PC-3 (cell line): ENCODE measurements at regions not wholly inside any gene's neighbourhood (a gene's known extent, or its start where the extent isn't known, plus 50 kb on each side); places are given as distances from the start of the nearest gene placed in this dataset.

ENCODE experiments used
- ATAC-seq: fragments of 200-7000 bp; cut with Tn5 transposase; 2 replicates; pipeline ENCODE4 v1.9.1; 2020; ENCODE audit warnings: mild to moderate bottlenecking, moderate library complexity
- BruUV-seq: library from RNA; stranded (reverse); fragments of 400-500 nt; replicated peaks from 2 replicates; lab custom pipeline; 2021; lab: Mats Ljungman, UMichigan
- CTCF ChIA-PET: fragments of 300-600 bp; sonication (Branson Sonifier 250); formaldehyde crosslinking; loops from one replicate; lab custom pipeline; 2022; ENCODE audit warnings: antibody characterized with exemption; lab: Charles Lee
- POLR2A ChIA-PET: fragments of 300-600 bp; sonication (Branson Sonifier 250); formaldehyde crosslinking; loops from one replicate; lab custom pipeline; 2022; ENCODE audit warnings: antibody characterized with exemption; ENCODE audit not compliant: unreplicated experiment; lab: Charles Lee
- DNase-seq: peaks from one replicate; pipeline ENCODE4 v3.0.0-alpha.2; 2015
- H2AFZ ChIP-seq: fragments of 300-600 bp; sonication (generic); 2 replicates; pipeline ENCODE4 v1.6.0; 2016; ENCODE audit warnings: antibody characterized with exemption, low read length
- H3F3A ChIP-seq: fragments of 300-600 bp; sonication (generic); one replicate; pipeline ENCODE4 v1.6.0; 2017; ENCODE audit warnings: antibody characterized with exemption, low read length, control low read depth, mild to moderate bottlenecking; ENCODE audit not compliant: unreplicated experiment
- H3K27ac ChIP-seq: fragments of 300-600 bp; sonication (generic); 2 replicates; pipeline ENCODE4 v1.5.1; 2016; ENCODE audit warnings: mild to moderate bottlenecking, low read length
- H3K27me3 ChIP-seq: fragments of 300-600 bp; sonication (generic); 2 replicates; pipeline ENCODE4 v1.6.1; 2016; ENCODE audit warnings: low read length, mixed read lengths
- H3K36me3 ChIP-seq: fragments of 300-600 bp; sonication (generic); 2 replicates; pipeline ENCODE4 v1.6.1; 2016; ENCODE audit warnings: low read depth, mixed run types, low read length, mixed read lengths
- H3K4me1 ChIP-seq: fragments of 300-600 bp; sonication (generic); 2 replicates; pipeline ENCODE4 v1.5.1; 2016; ENCODE audit warnings: low read length; ENCODE audit not compliant: insufficient read depth
- H3K4me2 ChIP-seq: fragments of 300-600 bp; sonication (generic); 2 replicates; pipeline ENCODE4 v1.6.0; 2016; ENCODE audit warnings: low read length
- H3K4me3 ChIP-seq: fragments of 300-600 bp; sonication (generic); 2 replicates; pipeline ENCODE4 v1.5.1; 2016; ENCODE audit warnings: mild to moderate bottlenecking, low read length, mixed read lengths
- H3K79me2 ChIP-seq: fragments of 300-600 bp; sonication (generic); 2 replicates; pipeline ENCODE4 v1.6.1; 2017; ENCODE audit warnings: low read length, mixed read lengths
- H3K9ac ChIP-seq: fragments of 300-600 bp; sonication (generic); 2 replicates; pipeline ENCODE4 v1.6.0; 2016; ENCODE audit warnings: mild to moderate bottlenecking, low read length
- H3K9me2 ChIP-seq: fragments of 300-600 bp; sonication (generic); replicated peaks from 2 replicates; pipeline ENCODE4 v1.6.1; 2016; ENCODE audit warnings: mixed run types, low read length, mixed read lengths
- H3K9me3 ChIP-seq: fragments of 300-600 bp; sonication (generic); 2 replicates; pipeline ENCODE4 v1.6.1; 2016; ENCODE audit warnings: low read length, mixed read lengths
- H4K20me1 ChIP-seq: fragments of 300-600 bp; sonication (generic); 2 replicates; pipeline ENCODE4 v1.6.1; 2016; ENCODE audit warnings: low read length, mixed read lengths
- EZH2 ChIP-seq: fragments of 300-600 bp; sonication (generic); IDR thresholded peaks from one replicate; pipeline ENCODE4 v1.6.1; 2017; ENCODE audit warnings: antibody characterized with exemption, mild to moderate bottlenecking, low read length; ENCODE audit not compliant: unreplicated experiment
- EZH2phosphoT487 ChIP-seq: fragments of 300-600 bp; sonication (generic); IDR thresholded peaks from 2 replicates; pipeline ENCODE4 v1.6.1; 2018; ENCODE audit warnings: mild to moderate bottlenecking, antibody characterized with exemption, low read length, borderline replicate concordance
- intact Hi-C: fragments of 100-400 bp; cut with micrococcal nuclease; formaldehyde crosslinking; loops from 2 replicates; pipeline ENCODE4 v1.9.0; 2023
- TF ChIP-seq, protein P1 (sequence below): fragments of 300-600 bp; sonication (generic); conservative IDR thresholded peaks from 2 replicates; pipeline ENCODE4 v1.5.1; 2017; ENCODE audit warnings: antibody characterized with exemption, low read depth, mild to moderate bottlenecking, low read length

- ChIA-PET POLR2A (no interaction called here), CTCF (no interaction called here)
- Histone ChIP-seq H2AFZ (no peak overlapping the region), H3K9me2 (no peaks in the 10 kb centered on the region), H3K79me2 (no peaks in the 10 kb centered on the region), H3K9me3 (no peaks in the 10 kb centered on the region), H3K9ac (no peak overlapping the region), H3K4me3 (no peak overlapping the region), H3K36me3 (no peaks in the 10 kb centered on the region), H3F3A (no peaks in the 10 kb centered on the region), H3K27me3 (no peaks in the 10 kb centered on the region), H3K27ac (no peak overlapping the region), H3K4me1 (no peaks in the 10 kb centered on the region), H3K4me2 (no peak overlapping the region), H4K20me1 (no peaks in the 10 kb centered on the region)
- intact Hi-C loops = no loop called here
- no peak for ATAC-seq
- TF ChIP-seq EZH2 (no peak), EZH2phosphoT487 (no peak)
- TF ChIP-seq, protein P1, sequence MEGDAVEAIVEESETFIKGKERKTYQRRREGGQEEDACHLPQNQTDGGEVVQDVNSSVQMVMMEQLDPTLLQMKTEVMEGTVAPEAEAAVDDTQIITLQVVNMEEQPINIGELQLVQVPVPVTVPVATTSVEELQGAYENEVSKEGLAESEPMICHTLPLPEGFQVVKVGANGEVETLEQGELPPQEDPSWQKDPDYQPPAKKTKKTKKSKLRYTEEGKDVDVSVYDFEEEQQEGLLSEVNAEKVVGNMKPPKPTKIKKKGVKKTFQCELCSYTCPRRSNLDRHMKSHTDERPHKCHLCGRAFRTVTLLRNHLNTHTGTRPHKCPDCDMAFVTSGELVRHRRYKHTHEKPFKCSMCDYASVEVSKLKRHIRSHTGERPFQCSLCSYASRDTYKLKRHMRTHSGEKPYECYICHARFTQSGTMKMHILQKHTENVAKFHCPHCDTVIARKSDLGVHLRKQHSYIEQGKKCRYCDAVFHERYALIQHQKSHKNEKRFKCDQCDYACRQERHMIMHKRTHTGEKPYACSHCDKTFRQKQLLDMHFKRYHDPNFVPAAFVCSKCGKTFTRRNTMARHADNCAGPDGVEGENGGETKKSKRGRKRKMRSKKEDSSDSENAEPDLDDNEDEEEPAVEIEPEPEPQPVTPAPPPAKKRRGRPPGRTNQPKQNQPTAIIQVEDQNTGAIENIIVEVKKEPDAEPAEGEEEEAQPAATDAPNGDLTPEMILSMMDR = no peak
- DNase-seq = no peak
- BruUV-seq = no TSS peak
These were observed 284.9 kb downstream of the IL15 start for GRCh38 chr4:141921293-141921692.

GRCh38 chr4:141922236-141922635 lies 285.9 kb downstream of the IL15 start:
- Histone ChIP-seq H3K36me3 (no peaks in the 10 kb centered on the region), H4K20me1 (no peaks in the 10 kb centered on the region), H2AFZ (no peak overlapping the region), H3K9ac (no peak overlapping the region), H3K9me3 (no peaks in the 10 kb centered on the region), H3K27ac (no peak overlapping the region), H3K4me2 (no peak overlapping the region), H3K27me3 (no peaks in the 10 kb centered on the region), H3K9me2 (no peaks in the 10 kb centered on the region), H3K4me1 (no peaks in the 10 kb centered on the region), H3F3A (no peaks in the 10 kb centered on the region), H3K4me3 (no peak overlapping the region), H3K79me2 (no peaks in the 10 kb centered on the region)
- ChIA-PET POLR2A (no interaction called here), CTCF (no interaction called here)
- intact Hi-C loops = no loop called here
- DNase-seq = no peak
- BruUV-seq = no TSS peak
- TF ChIP-seq, protein P1 = no peak
- TF ChIP-seq EZH2 (no peak), EZH2phosphoT487 (no peak)
- no peak for ATAC-seq

GRCh38 chr4:141926406-141926805 lies 290.0 kb downstream of the IL15 start:
- no TSS peak for BruUV-seq
- H3F3A ChIP-seq = no peaks in the 10 kb centered on the region
- H3K9me2 ChIP-seq = no peaks in the 10 kb centered on the region
- no peaks in the 10 kb centered on the region for H3K27me3 ChIP-seq
- H4K20me1 ChIP-seq = no peaks in the 10 kb centered on the region
- intact Hi-C loops = no loop called here
- POLR2A ChIA-PET = no interaction called here
- no peak overlapping the region for H3K4me3 ChIP-seq
- H3K4me2 ChIP-seq = no peak overlapping the region
- H3K9ac ChIP-seq = no peak overlapping the region
- TF ChIP-seq EZH2 (no peak), EZH2phosphoT487 (no peak)
- TF ChIP-seq, protein P1 = no peak
- H3K9me3 ChIP-seq = no peaks in the 10 kb centered on the region
- no peaks in the 10 kb centered on the region for H3K4me1 ChIP-seq
- no peaks in the 10 kb centered on the region for H3K36me3 ChIP-seq
- no peak overlapping the region for H3K27ac ChIP-seq
- CTCF ChIA-PET = no interaction called here
- no peaks in the 10 kb centered on the region for H3K79me2 ChIP-seq
- no peak overlapping the region for H2AFZ ChIP-seq
- DNase-seq (no peak), ATAC-seq (no peak)
